Ishikawa (cell line): ENCODE measurements at regions not wholly inside any gene's neighbourhood (a gene's known extent, or its start where the extent isn't known, plus 50 kb on each side); places are given as distances from the start of the nearest gene placed in this dataset.

Experiments used
- CEBPB ChIP-seq: IDR thresholded peaks from 2 replicates; pipeline ENCODE4 v1.6.1; 2012
- CREB1 ChIP-seq: IDR thresholded peaks from 2 replicates; pipeline ENCODE4 v1.6.1; 2012; ENCODE audit warnings: low read depth
- EGR1 ChIP-seq: IDR thresholded peaks from 2 replicates; pipeline ENCODE4 v1.6.1; 2012
- EP300 ChIP-seq: IDR thresholded peaks from 2 replicates; pipeline ENCODE4 v1.6.1; 2012; ENCODE audit warnings: borderline replicate concordance
- FOXM1 ChIP-seq: IDR thresholded peaks from 2 replicates; pipeline ENCODE4 v1.6.1; 2012; ENCODE audit warnings: low read depth, borderline replicate concordance
- MAX ChIP-seq: IDR thresholded peaks from 2 replicates; pipeline ENCODE4 v1.6.1; 2012
- NFIC ChIP-seq: IDR thresholded peaks from 2 replicates; pipeline ENCODE4 v1.6.1; 2012
- RAD21 ChIP-seq: IDR thresholded peaks from 2 replicates; pipeline ENCODE4 v1.6.1; 2012; ENCODE audit warnings: low read depth
- TAF1 ChIP-seq: IDR thresholded peaks from 2 replicates; pipeline ENCODE4 v1.6.1; 2012; ENCODE audit warnings: low read depth, mild to moderate bottlenecking
- TCF12 ChIP-seq: IDR thresholded peaks from 2 replicates; pipeline ENCODE4 v1.6.1; 2012; ENCODE audit warnings: low read depth
- TEAD4 ChIP-seq: IDR thresholded peaks from 2 replicates; pipeline ENCODE4 v1.6.1; 2012
- USF1 ChIP-seq: IDR thresholded peaks from 2 replicates; pipeline ENCODE4 v1.6.1; 2012
- YY1 ChIP-seq: IDR thresholded peaks from 2 replicates; pipeline ENCODE4 v1.6.1; 2012; ENCODE audit warnings: low read depth
- ZBTB7A ChIP-seq: IDR thresholded peaks from 2 replicates; pipeline ENCODE4 v1.6.1; 2012; ENCODE audit warnings: low read depth
- TF ChIP-seq, protein P1 (sequence below): IDR thresholded peaks from 2 replicates; pipeline ENCODE4 v1.6.1; 2012; ENCODE audit warnings: low read depth, mild to moderate bottlenecking

DNA sequence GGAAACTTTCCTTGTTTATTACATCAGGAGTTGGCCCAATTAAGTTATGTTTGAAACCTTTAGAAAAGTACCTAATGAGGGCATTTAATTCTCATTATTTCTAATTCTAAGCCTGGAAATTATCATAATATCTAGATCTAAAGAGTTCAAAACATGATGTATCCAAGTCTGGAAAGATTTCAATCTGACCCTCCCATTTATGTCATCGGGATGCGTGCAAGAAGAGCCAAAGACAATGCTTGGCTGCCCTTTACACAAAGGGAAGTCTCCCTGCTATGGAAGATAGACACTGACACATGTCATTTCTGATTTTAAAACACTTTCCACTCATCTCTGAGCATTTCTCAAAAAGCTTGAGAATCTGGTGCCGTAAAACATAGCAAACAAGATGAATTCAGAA is 222.4 kb downstream of the ANTXR2 start:
- no peak for TF ChIP-seq TEAD4
- no peak for TF ChIP-seq USF1
- TF ChIP-seq NFIC: no peak
- no peak for TF ChIP-seq FOXM1
- no peak for TF ChIP-seq YY1
- no peak for TF ChIP-seq MAX

DNA sequence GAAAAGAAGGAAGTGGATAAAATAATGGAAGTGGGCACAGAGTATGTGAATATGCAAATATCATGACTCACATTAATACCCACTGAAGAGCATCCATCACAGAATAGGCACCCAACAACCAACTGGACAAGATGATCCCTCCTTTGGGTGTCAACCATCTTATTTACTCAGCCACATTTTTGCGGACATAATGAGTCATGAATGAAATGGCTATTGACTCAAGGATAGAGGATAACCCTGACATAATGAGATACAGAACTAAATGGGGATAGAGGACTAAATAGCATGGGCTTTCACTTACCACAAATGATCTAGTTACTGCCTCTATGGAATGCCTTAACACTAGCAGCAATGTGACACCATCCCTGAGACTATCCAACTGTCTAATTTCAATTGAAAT is 224.7 kb downstream of the ANTXR2 start:
- TF ChIP-seq NFIC: no peak
- TF ChIP-seq, protein P1, sequence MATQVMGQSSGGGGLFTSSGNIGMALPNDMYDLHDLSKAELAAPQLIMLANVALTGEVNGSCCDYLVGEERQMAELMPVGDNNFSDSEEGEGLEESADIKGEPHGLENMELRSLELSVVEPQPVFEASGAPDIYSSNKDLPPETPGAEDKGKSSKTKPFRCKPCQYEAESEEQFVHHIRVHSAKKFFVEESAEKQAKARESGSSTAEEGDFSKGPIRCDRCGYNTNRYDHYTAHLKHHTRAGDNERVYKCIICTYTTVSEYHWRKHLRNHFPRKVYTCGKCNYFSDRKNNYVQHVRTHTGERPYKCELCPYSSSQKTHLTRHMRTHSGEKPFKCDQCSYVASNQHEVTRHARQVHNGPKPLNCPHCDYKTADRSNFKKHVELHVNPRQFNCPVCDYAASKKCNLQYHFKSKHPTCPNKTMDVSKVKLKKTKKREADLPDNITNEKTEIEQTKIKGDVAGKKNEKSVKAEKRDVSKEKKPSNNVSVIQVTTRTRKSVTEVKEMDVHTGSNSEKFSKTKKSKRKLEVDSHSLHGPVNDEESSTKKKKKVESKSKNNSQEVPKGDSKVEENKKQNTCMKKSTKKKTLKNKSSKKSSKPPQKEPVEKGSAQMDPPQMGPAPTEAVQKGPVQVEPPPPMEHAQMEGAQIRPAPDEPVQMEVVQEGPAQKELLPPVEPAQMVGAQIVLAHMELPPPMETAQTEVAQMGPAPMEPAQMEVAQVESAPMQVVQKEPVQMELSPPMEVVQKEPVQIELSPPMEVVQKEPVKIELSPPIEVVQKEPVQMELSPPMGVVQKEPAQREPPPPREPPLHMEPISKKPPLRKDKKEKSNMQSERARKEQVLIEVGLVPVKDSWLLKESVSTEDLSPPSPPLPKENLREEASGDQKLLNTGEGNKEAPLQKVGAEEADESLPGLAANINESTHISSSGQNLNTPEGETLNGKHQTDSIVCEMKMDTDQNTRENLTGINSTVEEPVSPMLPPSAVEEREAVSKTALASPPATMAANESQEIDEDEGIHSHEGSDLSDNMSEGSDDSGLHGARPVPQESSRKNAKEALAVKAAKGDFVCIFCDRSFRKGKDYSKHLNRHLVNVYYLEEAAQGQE: no peak
- no peak for TF ChIP-seq RAD21
- TF ChIP-seq USF1: no peak
- TF ChIP-seq FOXM1: no peak
- no peak for TF ChIP-seq MAX
- TF ChIP-seq YY1: no peak
- no peak for TF ChIP-seq EP300
- TF ChIP-seq TAF1: no peak
- TF ChIP-seq CEBPB: no peak
- TF ChIP-seq TEAD4: no peak
- TF ChIP-seq TCF12: no peak
- TF ChIP-seq EGR1: no peak
- TF ChIP-seq ZBTB7A: no peak

GRCh38 chr4:79847411-79847810 is 225.6 kb downstream of the ANTXR2 start:
- TF ChIP-seq MAX (no peak), TCF12 (no peak), RAD21 (no peak), TAF1 (no peak)

GRCh38 chr4:79842162-79842561 is 230.9 kb downstream of the ANTXR2 start:
- TF ChIP-seq TCF12 (no peak), RAD21 (no peak), USF1 (no peak), YY1 (no peak), TEAD4 (no peak), EP300 (no peak)
- TF ChIP-seq, protein P1: no peak

DNA sequence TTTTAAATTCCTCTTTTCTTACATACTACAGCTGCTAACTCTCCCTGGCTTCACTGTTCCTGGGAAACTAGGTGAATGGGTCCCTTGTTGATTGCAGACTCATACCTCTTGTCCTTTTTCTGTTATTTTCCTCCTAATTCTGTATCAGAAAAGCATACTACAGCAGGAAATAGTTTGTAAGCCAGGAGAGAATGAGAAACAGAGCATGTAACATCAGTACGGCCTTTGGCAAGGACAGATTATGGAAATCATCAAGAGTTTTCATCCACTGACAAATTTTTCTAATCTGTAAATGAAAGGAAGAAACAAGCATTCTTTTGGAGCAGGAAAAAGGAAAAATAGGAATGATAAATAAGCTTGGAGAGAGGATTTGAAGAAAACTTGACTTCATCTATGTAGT is 239.2 kb downstream of the ANTXR2 start:
- TF ChIP-seq CREB1 (no peak), TCF12 (no peak), TAF1 (no peak), YY1 (no peak)

DNA sequence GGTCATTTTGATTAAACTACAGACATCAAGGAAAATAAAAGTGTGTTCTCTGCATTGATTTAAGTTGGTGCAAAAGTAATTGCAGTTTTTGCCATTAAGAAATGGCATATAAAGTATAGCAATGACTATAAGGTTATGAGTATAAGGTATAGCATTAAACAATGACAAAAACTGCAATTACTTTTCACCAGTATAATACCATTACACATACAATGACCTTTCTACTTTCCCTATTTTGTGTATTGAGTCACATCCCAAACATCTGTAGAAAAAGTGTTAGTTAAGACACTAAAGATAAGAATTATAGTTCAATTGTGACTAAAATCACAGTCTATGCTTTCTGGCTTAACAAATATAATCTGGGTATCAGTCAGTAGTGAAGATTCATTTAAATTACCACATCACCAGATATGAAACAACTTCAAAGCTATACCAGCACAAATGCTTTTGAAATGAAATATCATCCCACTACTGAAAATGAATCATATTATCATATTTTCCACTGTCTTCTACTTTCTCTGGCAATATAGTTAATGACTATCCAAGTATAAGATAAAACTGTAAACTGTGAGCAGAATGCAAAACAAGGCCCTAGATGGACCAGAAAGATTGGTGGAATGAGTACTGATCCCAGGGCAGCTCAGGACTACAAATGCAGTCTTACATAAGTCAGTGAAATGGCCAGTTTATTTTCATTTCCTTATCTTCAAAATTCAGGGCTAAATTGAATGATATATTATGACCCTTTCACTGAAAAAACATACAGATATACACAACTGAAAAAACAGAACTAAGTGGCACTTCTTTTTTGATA is 241.1 kb downstream of the ANTXR2 start:
- TF ChIP-seq RAD21 (no peak), MAX (no peak), CEBPB (no peak)
